Adrenal gland (tissue), 9 donors: ENCODE measurements at regions not wholly inside any gene's neighbourhood (a gene's known extent, or its start where the extent isn't known, plus 50 kb on each side); places are given as distances from the start of the nearest gene placed in this dataset.

ENCODE experiments used
- DNase-seq, 7 donors: peaks; one replicate each; pipeline ENCODE4 v3.0.0-alpha.2; 2019 to 2020
- H3K27ac ChIP-seq, 5 donors: fragments of 200-600 bp; sonication (generic) in 4 of 5; 1 replicate in 3 of 5; 2 replicates in 2 of 5; pipeline versions ENCODE4 v1.5.1 to v1.8.0; 2016 to 2020; ENCODE audit warnings: mild to moderate bottlenecking in 1 of 5
- H3K27me3 ChIP-seq: fragments of 200-600 bp; 2 replicates; pipeline ENCODE4 v1.8.0; 2021
- H3K36me3 ChIP-seq, 2 donors: fragments of 200-600 bp; replicated peaks in 1 of 2; 1 replicate in 1 of 2; 2 replicates in 1 of 2; pipeline versions ENCODE4 v1.5.1 to v1.8.0; 2018 to 2022
- H3K4me1 ChIP-seq, 2 donors: fragments of 200-600 bp; replicated peaks in 1 of 2; 1 replicate in 1 of 2; 2 replicates in 1 of 2; pipeline versions ENCODE4 v1.5.1 to v1.8.0; 2018 to 2021
- H3K4me3 ChIP-seq, 4 donors: fragments of 200-600 bp; sonication (generic) in 3 of 4; one replicate each; pipeline ENCODE4 v1.5.1; 2016 to 2018
- H3K9me3 ChIP-seq, 3 donors: fragments of 200-600 bp; sonication (generic) in 1 of 3; replicated peaks in 1 of 3; 1 replicate in 2 of 3; 2 replicates in 1 of 3; pipeline versions ENCODE4 v1.5.1 to v1.8.0; 2016 to 2021
- CTCF ChIP-seq, 6 experiments: fragments of 450-650 bp in 4 of 6; fragments of 200-600 bp in 2 of 6; sonication (generic) in 1 of 6; IDR thresholded peaks; 1 replicate in 5 of 6; 2 replicates in 1 of 6; pipeline versions ENCODE4 v1.5.1 to v1.8.0; 2016 to 2021; ENCODE audit warnings: antibody characterized with exemption in 6 of 6, mild to moderate bottlenecking in 2 of 6, moderate library complexity in 1 of 6
- POLR2A ChIP-seq, 2 donors: fragments of 450-650 bp; IDR thresholded peaks; one replicate each; pipeline ENCODE4 v1.6.1; 2017; ENCODE audit warnings: antibody characterized with exemption in 2 of 2, mild to moderate bottlenecking in 2 of 2, moderate library complexity in 1 of 2
- WGBS, 4 donors: extraction: QIAGEN DNeasy Blood & Tissue Kit in 2 of 4; methylation state at CpG; one replicate each; pipeline versions ENCODE4 v1.1.5 to v1.1.7; 2013 to 2017; 5-methylcytosine and 5-hydroxymethylcytosine counted together
- intact Hi-C, 2 donors: fragments of 100-400 bp; cut with DNase I; formaldehyde crosslinking; loops; one replicate each; pipeline versions ENCODE4 v1.14.1 to v1.15.0; 2022 to 2023
- donor health status: healthy with polysubstance abuse.
- donor health status: Bipolar disorder and iron deficiency.
- donor health status: DM: yes; HTN: yes; CAD: no.
- donor health status: DM: no; HTN: no; CAD: no.
- donor health status: DM: no; HTN: no; CAD: no.

- Histone ChIP-seq H3K4me1 (no peaks in the 10 kb centered on the region), H3K4me3 (no peak overlapping the region), H3K36me3 (no peaks in the 10 kb centered on the region), H3K9me3 (no peaks in the 10 kb centered on the region), H3K27ac (no peak overlapping the region), H3K27me3 (no peaks in the 10 kb centered on the region)
- WGBS, 4 donors: 66 to 79% (median 73%) methylated on average over 8 of the region's 8 CpGs
- DNase-seq: no peak
- intact Hi-C loops: no loop called here
- TF ChIP-seq POLR2A (IDR thresholded peaks at IDR 0.05) (no peak), CTCF (IDR thresholded peaks at IDR 0.05) (no peak)
Measured at GRCh38 chr4:185999207-185999606, 69.7 kb upstream of the TLR3 start.

- DNase-seq: peak in 1 of 7 donors; percentile 83
- Histone ChIP-seq H3K4me3 (no peak overlapping the region), H3K36me3 (no peaks in the 10 kb centered on the region), H3K9me3 (no peaks in the 10 kb centered on the region), H3K27me3 (no peaks in the 10 kb centered on the region), H3K4me1 (no peaks in the 10 kb centered on the region), H3K27ac (no peak overlapping the region)
- intact Hi-C loops: no loop called here
- WGBS, 4 donors: 78 to 85% (median 81%) methylated on average over 9 of the region's 9 CpGs
- no peak for TF ChIP-seq CTCF (IDR thresholded peaks at IDR 0.05)
- TF ChIP-seq POLR2A (IDR thresholded peaks at IDR 0.05): no peak
Measured at GRCh38 chr4:186002853-186003252, 66.1 kb upstream of the TLR3 start.

- DNase-seq: no peak
- TF ChIP-seq POLR2A (IDR thresholded peaks at IDR 0.05) (no peak), CTCF (IDR thresholded peaks at IDR 0.05) (no peak)
- intact Hi-C loops: no loop called here
- H3K27ac ChIP-seq: peak overlapping the region in 1 of 5 donors; percentile 9
- H3K4me3 ChIP-seq: no peak overlapping the region
- no peaks in the 10 kb centered on the region for H3K4me1 ChIP-seq
- 78 to 90% (median 87%) methylated on average over 6 of the region's 6 CpGs for WGBS, 4 donors
- no peaks in the 10 kb centered on the region for H3K9me3 ChIP-seq
- no peaks in the 10 kb centered on the region for H3K36me3 ChIP-seq
- no peaks in the 10 kb centered on the region for H3K27me3 ChIP-seq
Measured at GRCh38 chr4:186003746-186004145, 65.2 kb upstream of the TLR3 start.

GRCh38 chr4:186008057-186008456 lies 60.9 kb upstream of the TLR3 start:
- no peaks in the 10 kb centered on the region for H3K9me3 ChIP-seq
- TF ChIP-seq CTCF (IDR thresholded peaks at IDR 0.05): no peak
- no peak for TF ChIP-seq POLR2A (IDR thresholded peaks at IDR 0.05)
- H3K36me3 ChIP-seq: no peaks in the 10 kb centered on the region
- DNase-seq: no peak
- no peak overlapping the region for H3K4me3 ChIP-seq
- no peaks in the 10 kb centered on the region for H3K27me3 ChIP-seq
- H3K4me1 ChIP-seq: no peaks in the 10 kb centered on the region
- WGBS, 4 donors: 86 to 94% (median 89%) methylated on average over 5 of the region's 5 CpGs
- intact Hi-C loops: no loop called here
- no peak overlapping the region for H3K27ac ChIP-seq
